GM23248 (cell line): ENCODE measurements at regions not wholly inside any gene's neighbourhood (a gene's known extent, or its start where the extent isn't known, plus 50 kb on each side); places are given as distances from the start of the nearest gene placed in this dataset.

Source experiments
- EZH2 ChIP-seq: fragments of 200-600 bp; sonication (generic); IDR thresholded peaks from 2 replicates; pipeline ENCODE4 v1.6.1; 2018; ENCODE audit warnings: antibody characterized with exemption, mild to moderate bottlenecking; ENCODE audit not compliant: insufficient read depth, poor library complexity, severe bottlenecking
- EZH2phosphoT487 ChIP-seq: fragments of 200-600 bp; sonication (generic); IDR thresholded peaks from 2 replicates; pipeline ENCODE4 v1.6.1; 2018; ENCODE audit warnings: antibody characterized with exemption, moderate library complexity, mild to moderate bottlenecking, low read depth; ENCODE audit not compliant: insufficient read depth

DNA sequence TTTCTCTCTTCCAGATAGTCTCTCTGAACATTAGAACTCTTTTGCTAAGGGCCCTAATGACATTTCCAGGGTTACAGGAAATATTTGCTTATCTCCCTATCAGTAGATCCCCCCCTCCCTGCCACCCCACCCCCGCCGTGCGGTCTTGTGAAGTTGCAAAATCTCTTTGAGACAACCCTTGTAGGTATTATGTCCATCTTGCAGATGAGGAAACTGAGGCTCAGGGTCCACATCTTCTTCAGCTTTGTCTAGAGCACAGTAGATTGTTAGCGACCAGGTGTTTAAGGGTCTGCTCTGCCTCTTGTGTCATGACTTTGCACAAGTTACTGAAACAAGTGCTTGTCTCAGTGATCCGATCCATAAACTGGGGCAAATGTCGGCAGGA lies 65.8 kb upstream of the GATA6 start:
- TF ChIP-seq EZH2 (no peak), EZH2phosphoT487 (no peak)
